ENCODE measurements at regions not wholly inside any gene's neighbourhood (a gene's known extent, or its start where the extent isn't known, plus 50 kb on each side); places are given as distances from the start of the nearest gene placed in this dataset.

- no peak for TF ChIP-seq POLR2A (IDR thresholded peaks at IDR 0.05)
- TF ChIP-seq CTCF (IDR thresholded peaks at IDR 0.05), result no peak
- no peak for TF ChIP-seq EP300 (IDR thresholded peaks at IDR 0.05)
- no peak for TF ChIP-seq POLR2AphosphoS5 (IDR thresholded peaks at IDR 0.05)
Observed at GRCh38 chr4:136768925-136769275, 763.4 kb downstream of the PCDH18 start.
